Lung (tissue), 11 donors: ENCODE measurements at regions not wholly inside any gene's neighbourhood (a gene's known extent, or its start where the extent isn't known, plus 50 kb on each side); places are given as distances from the start of the nearest gene placed in this dataset.
A peak's percentile ranks its signal among the peaks of the same experiment; 100 is the strongest.

ENCODE experiments used
- ATAC-seq: fragments of 200-7000 bp; cut with Tn5 transposase; one replicate; pipeline ENCODE4 v1.9.1; 2020; ENCODE audit warnings: moderate number of reproducible peaks; ENCODE audit not compliant: insufficient read depth, low FRiP score
- DNase-seq, 3 donors: peaks; one replicate each; pipeline ENCODE4 v3.0.0-alpha.2; 2013 to 2017
- H3K27ac ChIP-seq, 2 donors: one replicate each; pipeline ENCODE4 v1.5.1; 2013; ENCODE audit warnings: mild to moderate bottlenecking in 2 of 2, moderate library complexity in 2 of 2, control low read depth in 1 of 2, inconsistent platforms in 1 of 2, low read depth in 1 of 2, low read length in 1 of 2
- H3K27me3 ChIP-seq, 3 donors: one replicate each; pipeline ENCODE4 v1.5.1; 2013; ENCODE audit warnings: low read length in 2 of 3; ENCODE audit not compliant: control insufficient read depth in 3 of 3, insufficient read depth in 3 of 3
- H3K36me3 ChIP-seq, 4 donors: one replicate each; pipeline ENCODE4 v1.5.1; 2013; ENCODE audit warnings: low read length in 4 of 4, mild to moderate bottlenecking in 1 of 4, moderate library complexity in 1 of 4; ENCODE audit not compliant: control insufficient read depth in 4 of 4, insufficient read depth in 4 of 4
- H3K4me1 ChIP-seq, 5 donors: one replicate each; pipeline ENCODE4 v1.5.1; 2013; ENCODE audit warnings: low read length in 5 of 5, mild to moderate bottlenecking in 2 of 5, moderate library complexity in 1 of 5; ENCODE audit not compliant: control insufficient read depth in 5 of 5, insufficient read depth in 5 of 5
- H3K4me3 ChIP-seq: one replicate; pipeline ENCODE4 v1.5.1; 2013; ENCODE audit warnings: mild to moderate bottlenecking, control low read depth, moderate library complexity
- H3K9ac ChIP-seq, 2 donors: one replicate each; pipeline ENCODE4 v1.5.1; 2013; ENCODE audit warnings: low read length in 2 of 2, control low read depth in 1 of 2; ENCODE audit not compliant: insufficient read depth in 1 of 2
- H3K9me3 ChIP-seq, 4 donors: one replicate each; pipeline ENCODE4 v1.5.1; 2013; ENCODE audit warnings: low read length in 3 of 4, mild to moderate bottlenecking in 1 of 4, moderate library complexity in 1 of 4; ENCODE audit not compliant: control insufficient read depth in 4 of 4, insufficient read depth in 3 of 4
- CTCF ChIP-seq: IDR thresholded peaks from 2 replicates; pipeline ENCODE4 v1.5.1; 2012; ENCODE audit warnings: mild to moderate bottlenecking; ENCODE audit errors: control extremely low read depth, extremely low read depth
- WGBS, 2 donors: extraction: QIAGEN DNeasy Blood & Tissue Kit; methylation state at CpG; one replicate each; pipeline ENCODE4 v1.1.7; 2013; 5-methylcytosine and 5-hydroxymethylcytosine counted together
- donor health status: control.
- donor health status: control.
- donor health status: Bipolar disorder and iron deficiency.
- donor health status: healthy.
- donor health status: DM: yes; HTN: yes; CAD: no.

DNA sequence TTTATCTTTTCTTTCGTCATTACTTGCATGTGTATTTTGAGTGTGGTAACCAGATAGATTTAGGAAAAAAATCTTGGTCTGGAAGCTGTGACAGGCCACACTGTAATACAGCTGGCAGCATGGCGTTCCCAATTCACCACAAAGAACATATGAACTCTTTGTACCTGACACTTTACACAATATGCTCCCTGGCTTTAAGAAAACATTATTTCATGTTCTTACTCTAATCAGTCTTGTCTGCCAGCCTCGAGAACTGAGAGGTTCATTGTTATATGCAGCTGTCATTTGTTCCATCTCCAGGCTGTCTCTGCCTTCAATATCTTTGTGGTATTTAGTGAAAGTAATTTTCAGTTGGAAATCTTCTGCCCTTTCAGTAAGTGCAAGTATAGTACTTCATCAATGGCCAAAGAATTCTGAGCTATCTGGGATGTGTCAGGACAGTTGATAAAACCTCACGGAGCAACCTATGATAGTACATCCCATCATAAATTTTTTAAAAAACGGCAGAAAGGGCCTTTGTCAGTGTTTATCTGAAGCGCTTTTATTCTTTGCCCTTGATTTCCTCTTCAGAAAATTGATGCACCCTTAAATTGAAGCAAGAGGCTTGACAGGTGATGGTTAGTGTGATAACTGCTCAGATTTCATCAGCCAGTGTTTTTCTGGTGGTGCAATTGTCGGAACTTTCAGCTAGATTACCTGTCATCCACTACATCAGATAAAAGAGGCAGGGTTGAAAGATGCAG is 146.3 kb upstream of the SP8 start:
- H3K27me3 ChIP-seq: peaks cover 0 to 2% (median 0%) of the 10 kb centered on the region in 3 donors
- no peak overlapping the region for H3K9ac ChIP-seq
- no peak overlapping the region for H3K27ac ChIP-seq
- peaks cover 0 to 7% (median 0%) of the 10 kb centered on the region in 5 donors for H3K4me1 ChIP-seq
- no peak overlapping the region for H3K4me3 ChIP-seq
- no peak for ATAC-seq
- TF ChIP-seq CTCF: no peak
- DNase-seq: peak in 2 of 3 donors; percentile 17 to 27
- no peaks in the 10 kb centered on the region for H3K36me3 ChIP-seq
- WGBS, 2 donors: 65 to 82% methylated on average over 7 of the region's 7 CpGs
- no peaks in the 10 kb centered on the region for H3K9me3 ChIP-seq

DNA sequence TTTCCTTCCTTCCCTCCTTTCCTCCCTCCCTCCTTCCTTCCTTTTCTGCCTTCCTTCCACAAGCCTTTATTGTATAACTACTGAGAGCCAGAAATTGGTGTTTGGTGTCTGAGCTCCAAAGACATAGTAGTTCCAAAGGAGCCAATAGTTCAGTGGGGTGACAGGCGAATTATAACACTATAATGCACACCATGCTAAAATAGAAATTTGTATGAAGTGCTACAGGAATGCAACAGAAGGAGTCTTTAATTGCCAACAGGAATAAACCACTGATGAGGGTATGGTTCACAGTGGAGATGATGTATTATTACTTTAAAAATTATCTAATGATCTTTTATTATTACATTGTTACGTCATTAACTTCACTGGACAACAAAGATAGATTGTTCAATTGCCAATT is 158.8 kb upstream of the SP8 start:
- no peak overlapping the region for H3K4me3 ChIP-seq
- H3K9ac ChIP-seq: no peak overlapping the region
- WGBS, 2 donors: 37 to 40% methylated on average over 2 of the region's 2 CpGs
- no peak for TF ChIP-seq CTCF
- H3K27ac ChIP-seq: no peak overlapping the region
- H3K27me3 ChIP-seq: no peaks in the 10 kb centered on the region
- ATAC-seq: no peak
- DNase-seq: peak; percentile 38 to 95 (median 94)
- no peaks in the 10 kb centered on the region for H3K9me3 ChIP-seq
- H3K4me1 ChIP-seq: peaks cover 0 to 6% (median 3%) of the 10 kb centered on the region in 5 donors
- H3K36me3 ChIP-seq: no peaks in the 10 kb centered on the region

- Histone ChIP-seq H3K27ac (no peak overlapping the region), H3K9ac (no peak overlapping the region), H3K4me3 (no peak overlapping the region), H3K36me3 (no peaks in the 10 kb centered on the region), H3K9me3 (no peaks in the 10 kb centered on the region), H3K27me3 (peaks cover 0 to 3% (median 0%) of the 10 kb centered on the region in 3 donors), H3K4me1 (peaks cover 0 to 26% (median 0%) of the 10 kb centered on the region in 5 donors)
- no peak for ATAC-seq
- no peak for DNase-seq
- WGBS, 2 donors: 58 to 69% methylated on average over 3 of the region's 3 CpGs
- no peak for TF ChIP-seq CTCF
Measured at GRCh38 chr7:20952916-20953315, 166.2 kb upstream of the SP8 start.
